NCI-H146 (cell line): ENCODE measurements at regions not wholly inside any gene's neighbourhood (a gene's known extent, or its start where the extent isn't known, plus 50 kb on each side); places are given as distances from the start of the nearest gene placed in this dataset.

Source experiments
- DNase-seq: peaks from one replicate; lab custom pipeline; 2025; lab: John Stamatoyannopoulos, UW

DNA sequence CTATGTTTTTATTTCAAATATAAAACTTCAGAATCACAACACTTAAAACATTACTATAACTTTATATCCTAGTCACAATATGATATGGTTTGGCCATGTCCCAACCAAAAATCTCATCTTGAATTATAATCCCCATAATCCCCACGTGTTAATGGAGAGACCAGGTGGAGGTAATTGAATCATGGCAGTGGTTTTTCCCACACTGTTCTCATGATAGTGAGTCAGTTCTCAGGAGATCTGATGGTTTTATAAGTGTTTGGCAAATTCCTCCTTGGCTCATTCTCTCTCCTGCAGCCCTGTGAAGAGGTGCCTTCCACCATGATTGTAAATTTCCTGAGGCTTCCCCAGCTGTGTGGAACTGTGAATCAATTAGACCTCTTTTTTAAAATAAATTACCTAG lies 307.6 kb downstream of the SPRY2 start:
- DNase-seq = no peak

- peak; percentile 24 for DNase-seq
Measured at GRCh38 chr13:80030491-80030890, 310.4 kb downstream of the SPRY2 start.

DNA sequence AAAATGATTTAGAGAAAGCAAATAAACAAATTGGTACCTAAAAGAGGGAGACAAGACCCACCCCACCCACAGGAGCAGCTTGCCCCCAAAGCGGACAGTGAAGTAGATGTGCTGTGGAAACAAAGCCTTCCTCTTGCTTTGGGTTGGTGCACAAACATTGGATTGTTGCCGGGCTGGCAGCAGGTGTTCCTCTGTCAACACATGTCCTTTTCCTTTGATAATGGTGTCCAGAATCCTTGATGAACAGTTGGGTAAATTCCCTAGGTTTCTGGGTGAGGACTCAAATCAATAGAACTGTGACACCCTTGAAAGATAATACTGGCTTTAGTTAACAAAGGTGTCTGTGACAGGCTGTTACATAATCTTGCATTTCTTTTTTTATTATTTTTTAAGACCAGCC lies 311.8 kb downstream of the SPRY2 start:
- peak; percentile 60 for DNase-seq

- no peak for DNase-seq
Measured at GRCh38 chr13:80022146-80022545, 318.8 kb downstream of the SPRY2 start.

- DNase-seq = no peak
Measured at GRCh38 chr13:80012251-80012650, 328.7 kb downstream of the SPRY2 start.

DNA sequence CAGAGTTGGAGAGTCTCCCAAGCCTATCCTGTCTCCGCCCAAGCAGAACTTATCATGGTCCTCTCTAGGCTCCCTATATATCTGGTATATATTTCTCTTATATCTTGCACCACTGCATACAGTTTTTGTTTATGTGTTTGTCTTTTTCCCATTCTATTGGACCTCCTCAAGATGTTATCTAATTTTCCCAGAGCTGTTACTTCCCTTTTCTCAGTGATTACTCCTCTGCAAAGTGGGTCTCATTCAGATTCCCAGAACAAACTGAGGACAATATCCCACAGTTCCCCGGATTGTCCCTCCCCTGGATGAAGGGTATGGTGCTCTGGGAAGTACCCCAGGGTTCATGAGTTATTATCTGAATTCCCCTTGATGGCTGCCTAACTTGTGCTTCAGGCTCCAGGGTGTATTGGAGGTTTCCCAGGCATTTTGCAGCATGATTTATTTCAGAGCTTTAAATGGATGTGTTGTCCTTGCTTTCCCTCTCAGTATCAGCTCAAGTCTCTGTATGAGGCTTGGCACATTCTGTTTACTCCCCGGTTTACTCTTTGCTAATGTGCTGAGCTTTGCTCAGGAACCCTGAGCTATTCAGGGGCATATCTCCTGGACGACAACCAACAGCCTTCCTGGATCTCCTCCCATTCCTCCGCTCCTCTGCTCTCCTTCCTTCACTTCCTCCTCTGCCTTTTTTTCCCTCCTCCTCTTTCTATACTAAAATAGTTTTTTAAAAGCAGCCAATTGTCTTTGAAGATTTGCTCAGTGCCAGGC lies 329.3 kb downstream of the SPRY2 start:
- no peak for DNase-seq

GRCh38 chr13:80010846-80011245 lies 330.1 kb downstream of the SPRY2 start:
- no peak for DNase-seq

DNA sequence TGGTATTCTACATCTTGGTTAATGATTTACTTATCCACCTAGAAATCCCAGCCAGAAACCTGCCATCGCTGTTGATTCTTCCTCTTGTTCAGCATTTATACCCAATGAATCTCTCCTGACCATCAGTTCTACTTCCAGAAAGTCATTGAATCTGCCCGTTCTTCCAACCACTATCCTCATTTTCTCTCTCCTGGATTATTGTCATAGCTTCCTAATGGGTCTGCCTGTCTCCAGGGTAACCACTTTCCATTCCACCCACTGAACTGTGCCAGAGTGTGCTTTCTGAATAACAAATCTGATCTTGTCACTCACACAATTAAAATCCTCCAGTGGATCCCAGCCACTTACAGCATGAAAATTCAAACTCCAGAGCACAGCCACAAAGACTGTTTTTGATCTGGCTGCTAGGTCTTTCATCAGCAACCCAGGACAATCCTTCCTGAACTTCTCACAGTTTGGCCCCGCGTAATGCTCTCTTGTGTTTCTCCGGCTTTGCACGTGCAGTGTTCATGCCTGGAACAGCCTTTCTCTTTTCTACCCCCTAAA lies 330.6 kb downstream of the SPRY2 start:
- DNase-seq = no peak

GRCh38 chr13:80009760-80010159 lies 331.2 kb downstream of the SPRY2 start:
- no peak for DNase-seq

GRCh38 chr13:80006940-80007339 lies 334.0 kb downstream of the SPRY2 start:
- DNase-seq = no peak

DNA sequence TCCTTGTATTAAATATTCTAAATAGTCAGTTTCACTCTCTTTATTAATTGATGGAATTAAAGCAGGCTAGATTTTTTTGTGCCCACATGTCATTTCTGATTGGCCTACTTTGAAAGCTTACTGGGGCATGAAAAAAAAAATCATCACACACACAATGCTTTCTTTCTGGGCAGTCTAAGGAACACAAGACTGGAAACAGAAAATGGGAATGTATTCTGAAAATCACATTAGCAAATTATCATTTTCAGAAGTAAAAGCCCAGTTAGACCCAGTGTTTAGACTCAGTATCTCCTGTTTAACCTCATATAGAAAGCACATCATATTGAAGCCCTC lies 339.4 kb downstream of the SPRY2 start:
- DNase-seq = no peak

DNA sequence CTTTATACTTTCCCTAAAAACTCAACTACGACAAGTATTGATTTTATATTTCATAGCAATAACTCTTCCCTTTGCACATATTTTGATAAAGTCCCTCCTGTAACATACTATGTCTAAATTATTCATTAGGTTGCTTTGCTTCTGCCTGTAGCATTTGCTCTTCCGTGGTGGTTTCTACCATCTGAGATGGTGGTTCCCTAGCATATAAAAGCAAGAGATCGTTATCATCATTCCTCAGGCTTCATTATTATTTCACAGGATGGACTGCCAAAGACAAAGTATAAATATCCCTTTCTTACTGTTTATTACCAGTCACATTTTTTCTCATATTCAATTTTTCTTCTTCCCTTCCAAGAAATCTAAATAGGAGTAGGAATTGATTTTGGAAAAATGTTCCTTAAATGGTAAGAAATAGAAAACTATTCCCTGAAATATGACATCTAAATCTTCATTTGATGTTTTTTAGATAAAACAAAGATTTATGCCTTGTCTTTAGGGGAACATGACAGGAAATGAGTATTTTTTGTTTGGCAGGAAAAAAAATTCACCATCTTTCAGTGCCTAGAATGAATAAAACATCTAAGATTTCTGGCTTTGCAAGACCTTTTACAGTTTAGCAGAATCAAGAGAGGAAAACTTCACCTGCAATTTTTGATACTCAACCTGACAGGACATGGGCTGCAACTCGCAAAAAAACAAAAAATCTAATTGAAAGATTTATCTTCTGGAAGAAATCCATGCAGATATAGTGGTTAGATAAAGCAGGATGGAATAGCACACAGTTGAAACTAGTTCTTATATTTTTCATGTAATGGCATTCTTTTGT lies 340.0 kb downstream of the SPRY2 start:
- DNase-seq = no peak

DNA sequence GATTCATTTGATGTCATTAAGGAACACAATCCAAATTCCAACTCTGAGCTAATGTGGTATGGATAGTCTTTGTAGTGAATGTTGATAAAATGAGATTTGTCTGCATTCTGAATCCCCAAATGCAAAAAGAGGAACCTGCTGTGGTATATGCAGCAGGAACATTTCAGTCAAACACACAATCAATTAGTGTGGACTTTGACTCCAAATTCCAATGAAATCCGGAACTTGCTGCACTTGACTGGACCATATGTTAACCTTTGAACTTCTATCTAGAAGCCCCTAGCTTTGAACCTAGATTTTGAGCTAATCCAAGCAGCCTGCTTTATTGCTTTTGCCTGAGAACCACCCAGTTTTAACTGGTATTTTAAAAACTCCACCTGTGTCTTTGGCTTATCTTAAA lies 341.3 kb downstream of the SPRY2 start:
- DNase-seq = no peak

- DNase-seq = no peak
Measured at GRCh38 chr13:79998381-79998880, 342.5 kb downstream of the SPRY2 start.

DNA sequence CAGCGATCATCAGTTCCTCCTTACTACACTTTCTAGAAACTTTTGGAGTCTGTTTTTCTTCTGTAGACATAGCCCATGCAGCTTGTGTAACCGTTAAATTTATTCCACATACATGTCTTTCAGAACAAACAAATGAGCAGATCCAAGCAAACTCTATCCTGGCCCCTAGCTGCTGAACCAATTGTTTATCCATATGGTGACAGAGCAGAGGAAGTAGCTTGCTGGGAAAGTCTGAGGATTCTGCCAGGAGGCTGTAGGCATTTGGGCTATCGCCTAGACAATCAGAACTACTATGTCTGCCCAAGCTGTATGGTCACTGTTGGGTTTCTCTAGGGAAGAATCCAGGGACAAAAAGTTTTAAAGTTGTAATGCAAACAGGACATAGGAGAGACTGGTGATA lies 343.7 kb downstream of the SPRY2 start:
- no peak for DNase-seq

GRCh38 chr13:79995334-79995733 lies 345.6 kb downstream of the SPRY2 start:
- no peak for DNase-seq

DNA sequence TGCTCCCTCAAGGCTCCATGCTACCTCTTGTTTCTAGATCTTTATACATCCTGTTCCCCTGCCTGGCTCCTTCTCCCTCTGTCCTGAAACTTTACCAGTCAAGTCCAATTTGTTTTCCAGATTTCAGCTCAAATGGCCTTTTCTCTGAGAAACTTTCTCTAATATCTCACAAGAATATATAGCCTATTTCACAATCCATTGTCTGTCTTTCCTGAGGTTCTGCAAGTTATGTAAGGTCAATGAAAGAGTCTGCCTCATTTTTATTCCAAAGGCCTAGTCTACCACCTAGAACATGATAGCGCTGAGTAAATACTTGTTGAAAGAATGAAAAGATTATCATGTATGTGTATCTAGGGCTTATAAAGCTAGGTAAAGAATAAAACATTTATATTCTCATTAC lies 348.8 kb downstream of the SPRY2 start:
- no peak for DNase-seq

- DNase-seq = no peak
Measured at GRCh38 chr13:79990048-79990447, 350.9 kb downstream of the SPRY2 start.

DNA sequence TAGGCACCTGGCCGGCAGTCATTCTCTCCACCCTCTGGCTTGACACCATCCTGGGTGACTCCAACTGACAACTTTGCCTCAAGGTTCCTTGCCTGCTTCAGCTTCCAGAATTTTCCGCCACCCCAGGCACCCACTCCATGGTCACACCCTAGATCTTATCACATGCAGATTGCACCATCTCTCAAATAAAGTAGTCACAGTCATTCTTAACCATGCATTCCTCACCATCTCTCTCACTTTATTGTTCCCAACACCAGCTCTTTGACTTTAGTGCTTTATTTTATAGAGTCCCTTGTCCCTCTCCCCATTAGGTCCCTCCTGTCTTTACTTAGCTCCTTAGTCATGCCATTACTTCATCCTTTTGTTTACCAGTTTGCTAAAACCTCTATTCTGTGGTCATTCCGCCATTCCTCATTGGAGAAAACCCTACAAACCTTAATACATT lies 351.7 kb downstream of the SPRY2 start:
- DNase-seq = no peak

DNA sequence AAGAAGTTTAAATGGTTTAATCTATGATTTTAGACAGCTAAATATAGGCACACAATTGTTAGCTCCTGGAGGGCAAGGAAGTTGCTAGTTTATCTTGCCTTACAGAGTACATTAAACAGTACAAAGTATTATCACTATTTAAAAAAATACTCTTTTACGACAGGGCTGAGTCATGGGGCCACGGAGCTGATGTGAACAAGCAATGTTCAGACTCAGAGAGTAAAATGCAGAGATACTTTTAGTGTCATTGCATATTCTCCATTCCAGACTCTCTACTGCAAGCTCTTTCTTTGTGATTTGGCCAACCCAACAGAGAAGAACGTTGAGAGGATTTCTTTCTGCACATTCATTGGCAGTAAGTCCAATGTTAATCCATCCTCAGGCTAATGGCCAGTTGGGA lies 352.4 kb downstream of the SPRY2 start:
- DNase-seq = no peak

DNA sequence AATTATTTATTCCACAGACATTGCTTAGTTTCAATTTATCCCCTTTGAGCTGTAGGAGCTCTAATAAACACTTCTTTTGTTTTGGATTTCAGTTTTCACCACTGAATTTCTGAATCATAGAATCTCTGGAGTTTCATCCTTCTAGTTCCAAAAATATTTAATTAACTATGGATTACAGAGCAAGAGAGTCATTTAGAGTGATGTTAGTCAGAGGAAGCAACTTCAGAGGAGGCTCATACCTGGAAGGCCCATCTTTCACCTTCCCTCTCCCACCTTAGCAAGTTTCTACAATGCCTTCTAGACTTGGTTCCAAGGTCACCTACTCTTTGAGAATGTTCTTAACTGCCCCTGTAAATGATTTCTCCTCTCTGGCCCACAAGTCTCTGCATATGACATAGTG lies 353.2 kb downstream of the SPRY2 start:
- no peak for DNase-seq

DNA sequence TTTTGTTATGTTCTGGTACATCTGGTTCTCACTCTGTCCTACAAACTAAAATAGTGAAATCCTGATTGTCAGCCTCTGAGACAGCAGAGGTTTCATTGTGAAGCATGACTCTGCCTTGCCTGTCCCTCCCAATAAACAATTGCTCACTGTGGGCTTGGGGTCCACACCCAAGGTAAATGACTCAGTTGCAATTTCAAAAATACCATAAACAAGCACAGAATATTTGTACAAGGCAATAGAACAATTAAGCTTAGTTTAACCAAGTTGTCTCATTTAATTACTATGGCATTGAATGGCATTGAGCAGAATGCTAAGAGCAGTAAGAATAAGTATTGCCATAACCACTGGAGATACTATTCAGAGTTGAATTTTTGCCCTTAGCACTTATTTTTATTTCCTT lies 353.6 kb downstream of the SPRY2 start:
- DNase-seq = no peak

DNA sequence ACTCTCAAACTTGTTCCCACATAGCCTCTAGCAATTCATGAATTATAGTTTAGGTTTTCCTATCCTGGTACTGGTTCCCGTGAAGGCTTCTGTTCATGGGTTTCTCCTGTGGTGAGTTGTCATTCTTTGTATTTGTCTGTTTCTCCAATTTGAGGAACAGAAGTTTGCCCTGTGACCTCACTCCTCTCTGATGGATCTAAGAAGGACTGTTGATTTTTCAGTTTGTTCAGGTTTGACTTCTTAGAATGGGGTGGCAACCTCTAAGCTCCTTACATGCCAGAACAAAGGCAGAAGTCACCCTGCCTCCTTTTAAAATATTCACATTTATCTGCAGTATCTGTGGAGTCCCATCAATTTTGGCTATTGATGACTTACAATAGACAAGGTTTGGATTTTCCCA lies 354.0 kb downstream of the SPRY2 start:
- DNase-seq = no peak
